ENCODE measurements at regions not wholly inside any gene's neighbourhood (a gene's known extent, or its start where the extent isn't known, plus 50 kb on each side); places are given as distances from the start of the nearest gene placed in this dataset.

GRCh38 chr3:72465853-72466252, 382.4 kb downstream of the SHQ1 start:
- TF ChIP-seq CTCF (conservative IDR thresholded peaks at IDR 0.05) (no peak), EZH2 (IDR thresholded peaks at IDR 0.05; ENCODE audit: low read depth) (no peak)
